GM12892 (cell line): ENCODE measurements at regions not wholly inside any gene's neighbourhood (a gene's known extent, or its start where the extent isn't known, plus 50 kb on each side); places are given as distances from the start of the nearest gene placed in this dataset.

ENCODE experiments used
- DNase-seq: peaks from one replicate; pipeline ENCODE4 v3.0.0; 2011; ENCODE audit not compliant: insufficient read length
- FAIRE-seq: peaks from 2 replicates; lab custom pipeline; 2011; peaks lifted over from hg19 to GRCh38; lab: Jason Lieb, UNC
- POLR2A ChIP-seq: IDR thresholded peaks from 2 replicates; pipeline ENCODE4 v1.6.1; 2011; ENCODE audit warnings: low read depth, low read length, control low read depth
- POLR2AphosphoS5 ChIP-seq: IDR thresholded peaks from 2 replicates; pipeline ENCODE4 v1.6.1; 2011; ENCODE audit warnings: low read depth, low read length, control low read depth
- TAF1 ChIP-seq: IDR thresholded peaks from 2 replicates; pipeline ENCODE4 v1.6.1; 2011; ENCODE audit warnings: low read depth, mild to moderate bottlenecking, control low read depth, low read length, borderline replicate concordance

DNA sequence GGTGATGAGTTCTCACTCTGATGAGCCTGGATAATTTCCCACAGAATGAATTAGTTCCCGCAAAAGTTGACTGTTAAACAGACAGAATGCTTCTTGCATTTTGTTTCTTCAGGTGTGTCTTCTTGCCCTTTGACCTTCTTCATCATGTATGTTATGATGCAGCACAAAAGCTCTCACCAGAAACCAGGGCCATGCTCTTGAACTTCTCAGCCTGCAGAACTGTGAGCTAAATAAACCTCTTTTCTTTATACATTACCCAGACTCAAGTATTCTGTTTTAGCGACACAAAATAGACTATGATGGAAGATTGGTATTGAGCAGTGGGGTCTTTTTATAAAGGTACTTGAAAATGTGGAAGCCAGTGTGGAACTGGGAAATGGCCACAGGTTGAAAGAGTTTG is 95.2 kb upstream of the TNS3 start:
- FAIRE-seq, result no peak
- TF ChIP-seq POLR2AphosphoS5 (no peak), TAF1 (no peak), POLR2A (no peak)
- DNase-seq, result no peak

GRCh38 chr7:47672977-47673381 is 91.1 kb upstream of the TNS3 start:
- FAIRE-seq (no peak), DNase-seq (no peak)
- no peak for TF ChIP-seq POLR2AphosphoS5
- no peak for TF ChIP-seq TAF1
- no peak for TF ChIP-seq POLR2A

DNA sequence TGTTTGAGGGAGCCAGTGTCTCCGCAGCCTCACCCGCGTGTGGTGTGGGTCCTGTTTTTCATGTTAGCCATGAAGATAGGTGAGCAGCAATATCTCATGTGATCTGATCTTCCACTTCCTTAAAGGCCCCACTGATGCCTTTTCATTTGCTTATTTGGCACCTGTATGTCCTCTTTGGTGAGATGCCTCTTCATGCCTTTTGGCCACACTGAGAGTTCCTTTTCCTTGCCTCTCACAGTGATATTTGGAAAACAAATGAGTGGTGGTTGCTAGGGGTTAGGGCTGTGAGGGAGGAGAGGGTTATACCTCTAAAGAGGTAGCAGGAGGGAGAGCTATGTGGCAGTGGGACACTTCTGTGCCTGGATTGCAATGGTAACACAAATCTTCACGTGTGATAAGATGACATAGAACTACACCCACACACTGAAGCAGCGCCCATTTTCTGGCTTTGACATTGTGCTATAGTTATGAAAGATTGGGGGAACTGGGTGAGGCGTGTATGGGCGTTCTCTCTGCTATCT is 90.4 kb upstream of the TNS3 start:
- DNase-seq, result no peak
- TF ChIP-seq TAF1, result no peak
- TF ChIP-seq POLR2A, result no peak
- TF ChIP-seq POLR2AphosphoS5, result no peak
- peak; percentile 63 for FAIRE-seq

GRCh38 chr7:47671358-47671757 is 89.4 kb upstream of the TNS3 start:
- DNase-seq, result no peak
- no peak for FAIRE-seq
- TF ChIP-seq POLR2AphosphoS5, result no peak
- TF ChIP-seq TAF1, result no peak
- TF ChIP-seq POLR2A, result no peak

- TF ChIP-seq POLR2AphosphoS5, result peak; percentile 62; the same call in 1 of the 2 replicates
- peak; percentile 48; the same call in 1 of the 2 replicates for TF ChIP-seq POLR2A
- TF ChIP-seq TAF1, result no peak
- FAIRE-seq (peak; percentile 93), DNase-seq (peak; percentile 52)
Measured at GRCh38 chr7:47670729-47671128, 88.8 kb upstream of the TNS3 start.

DNA sequence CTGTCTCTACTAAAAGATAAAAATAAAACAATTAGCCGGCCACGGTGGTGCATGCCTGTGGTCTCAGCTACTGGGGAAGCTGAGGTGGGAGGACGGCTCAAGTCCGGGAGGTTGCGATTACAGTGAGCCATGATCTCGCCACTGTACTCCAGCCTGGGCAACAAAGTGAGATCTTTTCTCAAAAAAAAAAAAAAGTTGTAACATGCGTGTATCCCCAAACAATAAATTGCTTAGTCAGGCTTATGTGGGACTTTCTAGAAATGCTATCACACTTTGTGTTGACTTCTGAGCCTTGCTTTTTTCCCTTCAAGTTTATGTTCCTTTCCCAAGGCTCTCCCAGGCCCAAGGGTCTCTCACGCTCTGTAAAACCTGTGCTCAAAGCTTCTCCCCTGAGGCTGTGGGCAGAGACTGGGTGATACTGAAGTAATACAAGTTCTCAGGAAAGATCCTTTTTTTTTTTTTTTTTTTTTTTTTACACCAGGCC is 88.0 kb upstream of the TNS3 start:
- no peak for TF ChIP-seq TAF1
- no peak for TF ChIP-seq POLR2AphosphoS5
- no peak for TF ChIP-seq POLR2A
- no peak for DNase-seq
- no peak for FAIRE-seq

GRCh38 chr7:47669178-47669891 is 87.4 kb upstream of the TNS3 start:
- TF ChIP-seq POLR2AphosphoS5, result no peak
- no peak for TF ChIP-seq POLR2A
- no peak for TF ChIP-seq TAF1
- FAIRE-seq (peak; percentile 100), DNase-seq (peak; percentile 79)

DNA sequence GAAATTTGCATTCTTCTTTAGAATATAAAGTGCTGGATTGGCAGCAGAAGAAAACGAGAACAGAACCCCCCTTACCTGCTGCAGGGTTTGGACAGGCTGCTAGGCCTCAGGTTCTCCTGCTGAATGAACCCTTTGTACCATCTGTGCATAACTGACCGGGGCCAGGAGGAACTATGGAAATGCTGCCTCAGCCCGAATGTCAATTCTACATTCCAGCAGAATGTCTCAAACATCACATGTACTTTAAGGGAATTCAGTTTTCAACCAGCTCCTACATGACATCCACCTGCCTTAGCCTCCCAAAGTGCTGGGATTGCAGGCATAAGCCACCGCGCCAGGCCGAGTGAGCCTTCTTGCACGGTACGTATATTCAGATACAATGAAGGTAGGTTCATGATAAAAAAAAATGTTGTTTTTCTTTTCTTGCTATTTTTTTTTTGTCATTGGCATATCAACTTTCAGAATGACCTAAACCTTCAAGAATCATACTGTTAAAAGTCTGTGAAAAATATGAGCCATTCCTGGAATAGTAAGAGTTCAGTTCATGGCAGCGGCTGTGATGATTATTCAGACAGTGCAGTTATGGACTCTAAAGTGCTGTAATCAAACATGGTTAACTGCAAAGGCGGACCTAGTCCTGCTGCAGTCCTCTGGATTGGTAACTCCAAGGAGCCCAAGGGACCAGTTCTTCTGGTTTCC is 84.4 kb upstream of the TNS3 start:
- FAIRE-seq (no peak), DNase-seq (no peak)
- no peak for TF ChIP-seq TAF1
- no peak for TF ChIP-seq POLR2A
- no peak for TF ChIP-seq POLR2AphosphoS5

- TF ChIP-seq POLR2A, result no peak
- TF ChIP-seq TAF1, result no peak
- TF ChIP-seq POLR2AphosphoS5, result no peak
- DNase-seq (no peak), FAIRE-seq (no peak)
Measured at GRCh38 chr7:47664650-47665195, 82.8 kb upstream of the TNS3 start.

- TF ChIP-seq POLR2AphosphoS5, result no peak
- TF ChIP-seq POLR2A, result no peak
- no peak for TF ChIP-seq TAF1
- FAIRE-seq (no peak), DNase-seq (no peak)
Measured at GRCh38 chr7:47663851-47664250, 81.9 kb upstream of the TNS3 start.

DNA sequence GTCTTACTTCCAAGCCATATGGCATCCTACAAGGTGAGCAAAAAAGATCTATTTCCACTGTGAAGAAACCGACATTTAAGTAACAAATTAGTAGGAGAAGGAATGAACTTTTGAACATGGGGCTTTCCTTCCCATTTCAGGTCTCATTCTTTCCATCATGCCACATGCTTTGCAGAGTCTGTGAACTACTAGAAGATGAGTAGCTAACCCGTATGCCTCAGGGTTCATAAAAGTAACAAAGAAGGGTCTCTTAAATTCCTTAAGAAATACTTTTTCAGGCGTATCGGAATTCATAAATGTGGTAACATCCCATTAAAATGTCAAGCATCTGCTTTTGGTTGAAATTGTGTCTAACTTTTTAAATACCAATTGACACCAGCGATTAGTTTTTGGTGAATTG is 81.3 kb upstream of the TNS3 start:
- FAIRE-seq, result no peak
- TF ChIP-seq TAF1 (no peak), POLR2AphosphoS5 (no peak), POLR2A (no peak)
- no peak for DNase-seq

GRCh38 chr7:47661051-47661714 is 79.3 kb upstream of the TNS3 start:
- TF ChIP-seq POLR2AphosphoS5 (no peak), TAF1 (no peak), POLR2A (no peak)
- FAIRE-seq (peak; percentile 54), DNase-seq (no peak)
